ENCODE measurements at regions not wholly inside any gene's neighbourhood (a gene's known extent, or its start where the extent isn't known, plus 50 kb on each side); places are given as distances from the start of the nearest gene placed in this dataset.

GRCh38 chr2:221060376-221060775 lies 511.7 kb downstream of the EPHA4 start:
- TF ChIP-seq POLR2A (IDR thresholded peaks at IDR 0.05) (no peak), CTCF (IDR thresholded peaks at IDR 0.05) (no peak)

Data from transverse colon (tissue), 3 donors.